ENCODE measurements at regions not wholly inside any gene's neighbourhood (a gene's known extent, or its start where the extent isn't known, plus 50 kb on each side); places are given as distances from the start of the nearest gene placed in this dataset.

DNA sequence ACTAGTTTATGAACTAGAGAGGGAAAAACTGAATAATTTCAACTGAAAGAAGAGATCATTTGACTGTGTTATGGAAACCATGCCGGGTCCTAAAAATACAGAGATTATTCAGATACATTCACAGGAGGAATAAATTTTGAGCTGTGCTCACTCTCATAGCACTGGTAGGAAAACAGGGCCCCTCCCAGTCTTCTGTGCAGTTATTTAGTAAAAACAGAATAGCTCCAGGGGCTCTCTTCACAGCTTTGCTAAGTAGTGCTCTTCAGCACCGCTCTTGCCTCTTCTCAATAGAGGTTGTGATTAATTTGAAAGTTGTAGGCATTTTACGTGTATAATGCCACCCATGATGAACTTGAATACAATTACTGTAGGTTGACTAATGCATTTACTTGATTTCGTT, 435.9 kb upstream of the PDE3A start:
- no peak for TF ChIP-seq RARB (CRISPR knock-in tag; IDR thresholded peaks at IDR 0.05)
- ATAC-seq: no peak

- no peak for ATAC-seq
- TF ChIP-seq ZNF70 (CRISPR knock-in tag; IDR thresholded peaks at IDR 0.05) (no peak), ISL1 (CRISPR knock-in tag; IDR thresholded peaks at IDR 0.05) (no peak), ZNF565 (CRISPR knock-in tag; conservative IDR thresholded peaks at IDR 0.05; ENCODE audit: low read depth) (no peak), OSR1 (CRISPR knock-in tag; IDR thresholded peaks at IDR 0.05) (no peak), PPARA (CRISPR knock-in tag; IDR thresholded peaks at IDR 0.05; ENCODE audit: borderline replicate concordance) (no peak), BACH2 (CRISPR knock-in tag; IDR thresholded peaks at IDR 0.05; ENCODE audit: borderline replicate concordance) (no peak), ESRRG (CRISPR knock-in tag; IDR thresholded peaks at IDR 0.05) (no peak), TOX (CRISPR knock-in tag; IDR thresholded peaks at IDR 0.05; ENCODE audit: borderline replicate concordance) (no peak), SNAI2 (CRISPR knock-in tag; IDR thresholded peaks at IDR 0.05) (no peak), CSDC2 (CRISPR knock-in tag; IDR thresholded peaks at IDR 0.05) (no peak), ZC3H10 (CRISPR knock-in tag; IDR thresholded peaks at IDR 0.05) (no peak)
- TF ChIP-seq, protein P1, sequence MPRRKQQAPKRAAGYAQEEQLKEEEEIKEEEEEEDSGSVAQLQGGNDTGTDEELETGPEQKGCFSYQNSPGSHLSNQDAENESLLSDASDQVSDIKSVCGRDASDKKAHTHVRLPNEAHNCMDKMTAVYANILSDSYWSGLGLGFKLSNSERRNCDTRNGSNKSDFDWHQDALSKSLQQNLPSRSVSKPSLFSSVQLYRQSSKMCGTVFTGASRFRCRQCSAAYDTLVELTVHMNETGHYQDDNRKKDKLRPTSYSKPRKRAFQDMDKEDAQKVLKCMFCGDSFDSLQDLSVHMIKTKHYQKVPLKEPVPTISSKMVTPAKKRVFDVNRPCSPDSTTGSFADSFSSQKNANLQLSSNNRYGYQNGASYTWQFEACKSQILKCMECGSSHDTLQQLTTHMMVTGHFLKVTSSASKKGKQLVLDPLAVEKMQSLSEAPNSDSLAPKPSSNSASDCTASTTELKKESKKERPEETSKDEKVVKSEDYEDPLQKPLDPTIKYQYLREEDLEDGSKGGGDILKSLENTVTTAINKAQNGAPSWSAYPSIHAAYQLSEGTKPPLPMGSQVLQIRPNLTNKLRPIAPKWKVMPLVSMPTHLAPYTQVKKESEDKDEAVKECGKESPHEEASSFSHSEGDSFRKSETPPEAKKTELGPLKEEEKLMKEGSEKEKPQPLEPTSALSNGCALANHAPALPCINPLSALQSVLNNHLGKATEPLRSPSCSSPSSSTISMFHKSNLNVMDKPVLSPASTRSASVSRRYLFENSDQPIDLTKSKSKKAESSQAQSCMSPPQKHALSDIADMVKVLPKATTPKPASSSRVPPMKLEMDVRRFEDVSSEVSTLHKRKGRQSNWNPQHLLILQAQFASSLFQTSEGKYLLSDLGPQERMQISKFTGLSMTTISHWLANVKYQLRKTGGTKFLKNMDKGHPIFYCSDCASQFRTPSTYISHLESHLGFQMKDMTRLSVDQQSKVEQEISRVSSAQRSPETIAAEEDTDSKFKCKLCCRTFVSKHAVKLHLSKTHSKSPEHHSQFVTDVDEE (CRISPR knock-in tag; IDR thresholded peaks at IDR 0.05): no peak
- TF ChIP-seq, protein P2, sequence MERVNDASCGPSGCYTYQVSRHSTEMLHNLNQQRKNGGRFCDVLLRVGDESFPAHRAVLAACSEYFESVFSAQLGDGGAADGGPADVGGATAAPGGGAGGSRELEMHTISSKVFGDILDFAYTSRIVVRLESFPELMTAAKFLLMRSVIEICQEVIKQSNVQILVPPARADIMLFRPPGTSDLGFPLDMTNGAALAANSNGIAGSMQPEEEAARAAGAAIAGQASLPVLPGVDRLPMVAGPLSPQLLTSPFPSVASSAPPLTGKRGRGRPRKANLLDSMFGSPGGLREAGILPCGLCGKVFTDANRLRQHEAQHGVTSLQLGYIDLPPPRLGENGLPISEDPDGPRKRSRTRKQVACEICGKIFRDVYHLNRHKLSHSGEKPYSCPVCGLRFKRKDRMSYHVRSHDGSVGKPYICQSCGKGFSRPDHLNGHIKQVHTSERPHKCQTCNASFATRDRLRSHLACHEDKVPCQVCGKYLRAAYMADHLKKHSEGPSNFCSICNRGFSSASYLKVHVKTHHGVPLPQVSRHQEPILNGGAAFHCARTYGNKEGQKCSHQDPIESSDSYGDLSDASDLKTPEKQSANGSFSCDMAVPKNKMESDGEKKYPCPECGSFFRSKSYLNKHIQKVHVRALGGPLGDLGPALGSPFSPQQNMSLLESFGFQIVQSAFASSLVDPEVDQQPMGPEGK (CRISPR knock-in tag; IDR thresholded peaks at IDR 0.05; ENCODE audit: borderline replicate concordance): no peak
- TF ChIP-seq, protein P3, sequence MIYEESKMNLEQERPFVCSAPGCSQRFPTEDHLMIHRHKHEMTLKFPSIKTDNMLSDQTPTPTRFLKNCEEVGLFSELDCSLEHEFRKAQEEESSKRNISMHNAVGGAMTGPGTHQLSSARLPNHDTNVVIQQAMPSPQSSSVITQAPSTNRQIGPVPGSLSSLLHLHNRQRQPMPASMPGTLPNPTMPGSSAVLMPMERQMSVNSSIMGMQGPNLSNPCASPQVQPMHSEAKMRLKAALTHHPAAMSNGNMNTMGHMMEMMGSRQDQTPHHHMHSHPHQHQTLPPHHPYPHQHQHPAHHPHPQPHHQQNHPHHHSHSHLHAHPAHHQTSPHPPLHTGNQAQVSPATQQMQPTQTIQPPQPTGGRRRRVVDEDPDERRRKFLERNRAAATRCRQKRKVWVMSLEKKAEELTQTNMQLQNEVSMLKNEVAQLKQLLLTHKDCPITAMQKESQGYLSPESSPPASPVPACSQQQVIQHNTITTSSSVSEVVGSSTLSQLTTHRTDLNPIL (CRISPR knock-in tag; IDR thresholded peaks at IDR 0.05; ENCODE audit: low read depth): no peak
These were observed 434.4 kb upstream of the PDE3A start for GRCh38 chr12:19933924-19934323.

GRCh38 chr12:19937161-19937560, 431.2 kb upstream of the PDE3A start:
- no peak for TF ChIP-seq TCF4 (CRISPR knock-in tag; IDR thresholded peaks at IDR 0.05; ENCODE audit: borderline replicate concordance)
- TF ChIP-seq BACH2 (CRISPR knock-in tag; IDR thresholded peaks at IDR 0.05; ENCODE audit: borderline replicate concordance): no peak
- TF ChIP-seq PPARA (CRISPR knock-in tag; IDR thresholded peaks at IDR 0.05; ENCODE audit: borderline replicate concordance): no peak
- no peak for TF ChIP-seq ZC3H10 (CRISPR knock-in tag; IDR thresholded peaks at IDR 0.05)
- TF ChIP-seq ZNF8 (CRISPR knock-in tag; IDR thresholded peaks at IDR 0.05): no peak
- no peak for TF ChIP-seq OSR1 (CRISPR knock-in tag; IDR thresholded peaks at IDR 0.05)
- no peak for TF ChIP-seq ESRRG (CRISPR knock-in tag; IDR thresholded peaks at IDR 0.05)
- no peak for TF ChIP-seq ZFP3 (CRISPR knock-in tag; IDR thresholded peaks at IDR 0.05)
- TF ChIP-seq, protein P2 (CRISPR knock-in tag; IDR thresholded peaks at IDR 0.05; ENCODE audit: borderline replicate concordance): no peak
- TF ChIP-seq CSRNP3 (CRISPR knock-in tag; IDR thresholded peaks at IDR 0.05): no peak
- TF ChIP-seq ISL1 (CRISPR knock-in tag; IDR thresholded peaks at IDR 0.05): no peak
- TF ChIP-seq, protein P1 (CRISPR knock-in tag; IDR thresholded peaks at IDR 0.05): no peak
- no peak for TF ChIP-seq CSDC2 (CRISPR knock-in tag; IDR thresholded peaks at IDR 0.05)

More at GRCh38 chr12:19937161-19937560, 431.2 kb upstream of the PDE3A start:
- ATAC-seq: no peak

All from SK-N-SH treated with all-trans-retinoic acid at 6 μM for 48 hours (cell line).